Sigmoid colon (tissue), 4 donors: ENCODE measurements at regions not wholly inside any gene's neighbourhood (a gene's known extent, or its start where the extent isn't known, plus 50 kb on each side); places are given as distances from the start of the nearest gene placed in this dataset.

ENCODE experiments used
- CTCF ChIP-seq, 4 experiments: fragments of 450-650 bp in 3 of 4; fragments of 200-600 bp in 1 of 4; IDR thresholded peaks; one replicate each; pipeline ENCODE4 v1.5.1; 2016 to 2019; ENCODE audit warnings: antibody characterized with exemption in 4 of 4, mild to moderate bottlenecking in 3 of 4, moderate library complexity in 2 of 4
- EP300 ChIP-seq, 4 donors: sonication (generic); formaldehyde crosslinking; IDR thresholded peaks; one replicate each; pipeline ENCODE4 v1.6.1; 2017; ENCODE audit warnings: antibody characterized with exemption in 4 of 4
- POLR2A ChIP-seq, 2 donors: fragments of 450-650 bp; IDR thresholded peaks; one replicate each; pipeline ENCODE4 v1.6.1; 2016; ENCODE audit warnings: antibody characterized with exemption in 2 of 2, mild to moderate bottlenecking in 2 of 2, moderate library complexity in 2 of 2
- POLR2AphosphoS5 ChIP-seq, 4 donors: sonication (generic); formaldehyde crosslinking; IDR thresholded peaks; one replicate each; pipeline ENCODE4 v1.6.1; 2017; ENCODE audit warnings: antibody characterized with exemption in 4 of 4

- TF ChIP-seq CTCF (IDR thresholded peaks at IDR 0.05) = no peak
- no peak for TF ChIP-seq POLR2A (IDR thresholded peaks at IDR 0.05)
- no peak for TF ChIP-seq POLR2AphosphoS5 (IDR thresholded peaks at IDR 0.05)
- TF ChIP-seq EP300 (IDR thresholded peaks at IDR 0.05) = no peak
Observed at GRCh38 chr13:50464349-50465251, 378.9 kb downstream of the DLEU7 start.
